Omental fat pad (tissue), 3 donors: ENCODE measurements at regions not wholly inside any gene's neighbourhood (a gene's known extent, or its start where the extent isn't known, plus 50 kb on each side); places are given as distances from the start of the nearest gene placed in this dataset.

Experiments used
- ATAC-seq: fragments of 150-250 bp; one replicate; pipeline ENCODE4 v1.9.1; 2016; ENCODE audit warnings: mild to moderate bottlenecking, moderate library complexity; ENCODE audit not compliant: low FRiP score
- DNase-seq: peaks from one replicate; pipeline ENCODE4 v3.0.0-alpha.2; 2019; ENCODE audit warnings: low spot score
- TF ChIP-seq, protein P1 (sequence below), 3 donors: fragments of 450-650 bp; IDR thresholded peaks; one replicate each; pipeline ENCODE4 v1.5.1; 2016 to 2017; ENCODE audit warnings: antibody characterized with exemption in 3 of 3, mild to moderate bottlenecking in 3 of 3, moderate library complexity in 2 of 3

DNA sequence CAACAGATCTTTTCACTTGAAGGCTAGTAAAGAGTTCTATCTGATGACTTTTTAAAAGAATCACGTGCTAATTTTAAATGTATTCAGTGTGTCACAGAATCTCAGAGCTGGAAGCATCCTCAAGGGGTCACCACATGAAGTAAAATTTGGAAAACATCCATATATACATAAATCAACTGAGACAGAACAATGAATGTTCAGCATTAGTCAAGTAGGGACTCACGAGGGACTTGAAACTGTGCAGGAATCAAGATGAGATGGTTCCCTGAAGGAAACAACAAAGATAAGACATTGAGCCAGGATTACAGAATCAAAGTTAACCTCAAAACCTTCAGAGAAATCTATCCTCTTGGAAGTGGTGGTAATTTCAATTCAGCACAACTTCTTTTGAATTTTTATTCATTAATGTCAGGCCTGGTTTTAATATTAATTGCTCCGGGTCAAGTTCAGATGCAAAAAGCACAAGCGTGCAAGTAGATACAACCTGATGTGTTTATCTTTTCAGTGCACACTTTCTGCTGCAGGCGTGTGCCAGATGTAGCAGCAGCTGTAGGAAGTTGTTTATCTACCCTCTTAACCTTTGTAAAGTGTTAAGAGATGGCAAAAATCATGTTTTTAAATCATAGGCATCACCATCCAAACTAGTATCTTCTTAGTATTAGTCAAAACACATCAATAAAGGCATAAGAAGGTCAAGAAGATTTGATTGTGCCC, 87.7 kb upstream of the SRD5A3 start:
- no peak for DNase-seq
- ATAC-seq, result no peak
- TF ChIP-seq, protein P1, sequence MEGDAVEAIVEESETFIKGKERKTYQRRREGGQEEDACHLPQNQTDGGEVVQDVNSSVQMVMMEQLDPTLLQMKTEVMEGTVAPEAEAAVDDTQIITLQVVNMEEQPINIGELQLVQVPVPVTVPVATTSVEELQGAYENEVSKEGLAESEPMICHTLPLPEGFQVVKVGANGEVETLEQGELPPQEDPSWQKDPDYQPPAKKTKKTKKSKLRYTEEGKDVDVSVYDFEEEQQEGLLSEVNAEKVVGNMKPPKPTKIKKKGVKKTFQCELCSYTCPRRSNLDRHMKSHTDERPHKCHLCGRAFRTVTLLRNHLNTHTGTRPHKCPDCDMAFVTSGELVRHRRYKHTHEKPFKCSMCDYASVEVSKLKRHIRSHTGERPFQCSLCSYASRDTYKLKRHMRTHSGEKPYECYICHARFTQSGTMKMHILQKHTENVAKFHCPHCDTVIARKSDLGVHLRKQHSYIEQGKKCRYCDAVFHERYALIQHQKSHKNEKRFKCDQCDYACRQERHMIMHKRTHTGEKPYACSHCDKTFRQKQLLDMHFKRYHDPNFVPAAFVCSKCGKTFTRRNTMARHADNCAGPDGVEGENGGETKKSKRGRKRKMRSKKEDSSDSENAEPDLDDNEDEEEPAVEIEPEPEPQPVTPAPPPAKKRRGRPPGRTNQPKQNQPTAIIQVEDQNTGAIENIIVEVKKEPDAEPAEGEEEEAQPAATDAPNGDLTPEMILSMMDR (IDR thresholded peaks at IDR 0.05), result no peak

DNA sequence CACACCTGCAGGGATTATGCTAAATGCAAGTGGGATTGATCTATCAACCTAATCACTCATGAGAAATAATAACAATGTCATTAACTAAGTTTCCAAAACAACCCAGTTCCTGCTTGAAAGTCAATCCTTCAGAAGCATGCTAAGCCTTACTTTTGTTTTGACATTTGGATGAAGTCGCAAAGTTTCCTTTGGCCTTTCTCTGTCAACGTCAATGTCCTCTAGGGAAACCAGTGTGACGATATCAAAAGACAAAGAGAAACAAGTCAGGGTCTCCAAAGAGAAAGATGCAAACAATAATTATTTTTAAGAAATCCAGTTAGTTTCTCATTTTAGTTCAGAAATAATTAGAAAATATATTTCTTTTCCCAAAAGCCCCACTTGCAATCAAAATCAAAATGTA, 86.7 kb upstream of the SRD5A3 start:
- DNase-seq (no peak), ATAC-seq (no peak)
- TF ChIP-seq, protein P1 (IDR thresholded peaks at IDR 0.05), result no peak

DNA sequence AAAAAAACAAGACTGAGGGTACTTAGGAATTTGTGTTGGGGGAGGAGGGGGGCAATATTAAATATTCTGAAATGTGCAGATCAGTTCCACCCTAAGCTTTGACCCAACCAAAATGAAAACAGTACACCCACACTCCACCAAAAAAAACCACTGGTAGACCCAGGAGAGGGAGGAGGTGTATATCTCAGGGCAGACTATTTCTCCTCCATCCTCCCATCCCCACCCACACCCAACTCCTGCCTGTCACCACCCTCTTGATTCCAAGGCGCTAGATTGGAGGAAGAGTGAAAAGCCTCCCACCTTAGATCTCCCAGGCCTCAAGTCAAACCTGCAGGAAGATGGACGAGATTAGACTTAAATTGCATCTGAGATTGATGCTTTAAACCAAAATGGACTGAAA, 76.6 kb upstream of the SRD5A3 start:
- TF ChIP-seq, protein P1 (IDR thresholded peaks at IDR 0.05), result no peak
- DNase-seq (no peak), ATAC-seq (no peak)

DNA sequence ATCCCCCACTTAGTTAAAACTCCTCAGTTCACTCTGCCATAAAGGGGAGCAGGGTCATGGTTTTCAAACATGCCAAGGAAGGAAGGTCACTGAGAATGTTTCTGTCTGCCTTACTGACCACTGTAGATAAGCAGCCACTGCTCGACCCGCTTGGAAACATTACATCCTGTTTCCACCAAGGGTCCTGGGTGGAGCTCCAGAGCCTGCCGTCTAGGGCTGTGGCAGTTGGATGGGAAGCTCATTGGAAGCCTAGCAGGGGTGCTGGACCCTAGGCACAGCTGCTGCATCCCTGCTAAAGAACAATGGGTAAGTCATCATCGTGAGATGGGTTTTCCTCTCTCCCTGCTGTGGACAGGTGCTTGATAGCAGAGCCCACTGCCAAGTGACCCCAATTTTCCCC, 76.0 kb upstream of the SRD5A3 start:
- TF ChIP-seq, protein P1 (IDR thresholded peaks at IDR 0.05), result no peak
- ATAC-seq, result no peak
- no peak for DNase-seq

DNA sequence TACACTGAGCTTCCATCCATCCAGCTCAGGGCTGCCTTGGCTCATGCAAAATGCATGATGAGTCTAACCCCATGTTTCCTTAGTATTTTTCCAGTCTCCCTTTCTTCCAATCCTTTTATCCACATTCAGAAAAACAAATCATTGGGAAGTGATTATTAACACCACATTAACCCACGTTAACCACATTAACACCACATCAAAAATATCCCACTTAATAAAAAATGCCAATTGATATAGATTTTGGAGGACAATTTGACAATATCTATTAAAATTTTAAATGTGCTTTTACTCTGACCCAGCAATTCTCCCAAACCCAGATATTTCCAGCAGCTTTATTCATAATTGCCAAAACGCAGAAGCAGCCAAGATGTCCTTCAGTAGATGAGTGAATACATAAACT, 75.6 kb upstream of the SRD5A3 start:
- DNase-seq (no peak), ATAC-seq (no peak)
- TF ChIP-seq, protein P1 (IDR thresholded peaks at IDR 0.05), result no peak

DNA sequence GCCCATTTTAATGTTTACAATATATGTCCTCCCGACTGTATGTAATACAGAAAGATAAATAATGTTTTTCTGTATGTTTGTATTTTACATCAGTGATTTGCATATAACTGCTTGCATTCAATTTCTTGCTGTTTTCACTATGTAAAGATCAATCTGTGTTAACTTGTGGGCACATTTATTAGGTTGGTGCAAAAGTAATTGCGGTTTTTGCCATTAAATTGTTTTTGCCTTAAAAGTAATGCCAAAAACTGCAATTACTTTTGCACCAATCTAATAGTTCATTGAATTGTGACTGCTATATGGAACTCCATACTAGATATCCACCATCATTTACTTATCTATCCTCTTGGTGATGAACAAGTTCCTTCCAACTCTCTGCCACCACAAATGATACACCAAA, 73.9 kb upstream of the SRD5A3 start:
- TF ChIP-seq, protein P1 (IDR thresholded peaks at IDR 0.05), result no peak
- ATAC-seq (no peak), DNase-seq (no peak)

DNA sequence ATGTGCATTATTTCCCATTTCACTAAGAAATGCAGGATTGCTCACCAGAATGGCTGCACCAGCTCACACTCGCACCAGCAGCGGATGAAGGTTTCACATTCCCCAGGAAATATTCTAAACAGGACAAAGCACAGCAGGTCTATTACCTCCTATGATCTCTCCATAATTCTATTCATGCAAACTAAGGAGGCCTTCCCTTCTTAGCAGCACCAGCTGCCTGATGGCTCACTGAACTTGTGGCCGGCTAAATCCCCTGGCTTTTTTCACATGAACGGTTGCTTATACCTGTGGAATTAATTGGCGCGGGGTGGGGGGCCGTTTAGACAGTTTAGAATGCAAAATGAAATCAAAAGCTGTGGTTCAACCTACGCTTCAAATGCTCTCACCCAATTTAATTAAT, 73.5 kb upstream of the SRD5A3 start:
- TF ChIP-seq, protein P1 (IDR thresholded peaks at IDR 0.05), result no peak
- ATAC-seq (no peak), DNase-seq (no peak)
